Gastrocnemius medialis (tissue), 4 donors: ENCODE measurements at regions not wholly inside any gene's neighbourhood (a gene's known extent, or its start where the extent isn't known, plus 50 kb on each side); places are given as distances from the start of the nearest gene placed in this dataset.

Experiments
- ATAC-seq, 2 donors: fragments of 150-250 bp; one replicate each; pipeline ENCODE4 v1.9.1; 2016
- DNase-seq, 2 donors: peaks; one replicate each; pipeline ENCODE4 v3.0.0-alpha.2; 2019
- H3K27ac ChIP-seq, 4 donors: fragments of 200-600 bp; sonication (generic); 1 replicate in 1 of 4; 2 replicates in 3 of 4; pipeline ENCODE4 v1.5.1; 2016 to 2018; ENCODE audit warnings: mild to moderate bottlenecking in 2 of 4, moderate library complexity in 1 of 4
- H3K27me3 ChIP-seq, 3 donors: fragments of 200-600 bp; sonication (generic) in 2 of 3; 1 replicate in 1 of 3; 2 replicates in 2 of 3; pipeline versions ENCODE4 v1.5.1 to v1.6.0; 2016 to 2019; ENCODE audit warnings: mild to moderate bottlenecking in 1 of 3, moderate library complexity in 1 of 3
- H3K36me3 ChIP-seq, 2 donors: fragments of 200-600 bp; sonication (generic) in 1 of 2; one replicate each; pipeline ENCODE4 v1.5.1; 2017 to 2018
- H3K4me1 ChIP-seq, 2 donors: fragments of 200-600 bp; sonication (generic) in 1 of 2; one replicate each; pipeline ENCODE4 v1.5.1; 2016 to 2017; ENCODE audit warnings: mild to moderate bottlenecking in 2 of 2
- H3K4me3 ChIP-seq, 4 donors: fragments of 200-600 bp; sonication (generic) in 3 of 4; 1 replicate in 1 of 4; 2 replicates in 3 of 4; pipeline ENCODE4 v1.5.1; 2016 to 2019; ENCODE audit warnings: mild to moderate bottlenecking in 2 of 4
- H3K9me3 ChIP-seq, 3 donors: fragments of 200-600 bp; sonication (generic) in 2 of 3; 1 replicate in 1 of 3; 2 replicates in 2 of 3; pipeline ENCODE4 v1.5.1; 2016 to 2019
- CTCF ChIP-seq, 5 experiments: fragments of 450-650 bp in 3 of 5; fragments of 200-600 bp in 2 of 5; sonication (generic) in 2 of 5; IDR thresholded peaks in 4 of 5; conservative IDR thresholded peaks in 1 of 5; 1 replicate in 4 of 5; 2 replicates in 1 of 5; pipeline ENCODE4 v1.5.1; 2016 to 2019; ENCODE audit warnings: antibody characterized with exemption in 5 of 5, mild to moderate bottlenecking in 3 of 5, moderate library complexity in 3 of 5
- POLR2A ChIP-seq, 2 donors: fragments of 450-650 bp; IDR thresholded peaks; one replicate each; pipeline ENCODE4 v1.6.1; 2017; ENCODE audit warnings: antibody characterized with exemption in 2 of 2, mild to moderate bottlenecking in 2 of 2, moderate library complexity in 2 of 2
- in situ Hi-C, 4 donors: fragments of 200-750 bp; cut with MboI; loops; one replicate each; pipeline versions ENCODE4 v1.15.0 to v1.8.0; 2017; ENCODE audit warnings: low sequenced_read_pairs in 4 of 4
- intact Hi-C: fragments of 100-400 bp; cut with DNase I; formaldehyde crosslinking; loops from one replicate; pipeline ENCODE4 v1.15.1; 2023; ENCODE audit warnings: low total_unique reads

GRCh38 chr9:106502930-106503329 is 360.0 kb upstream of the ZNF462 start:
- no peak for DNase-seq
- no peak for ATAC-seq
- Histone ChIP-seq H3K4me1 (no peaks in the 10 kb centered on the region), H3K36me3 (no peaks in the 10 kb centered on the region), H3K9me3 (no peaks in the 10 kb centered on the region), H3K27ac (no peak overlapping the region), H3K27me3 (no peaks in the 10 kb centered on the region), H3K4me3 (no peak overlapping the region)
- in situ Hi-C loops (loop anchor here in 1 of 4 donors (25.0 kb wide), 1 partner anchor 109 kb away; no protein-coding TSS in a partner anchor), intact Hi-C loops (no loop called here)
- no peak for TF ChIP-seq POLR2A (IDR thresholded peaks at IDR 0.05)
- TF ChIP-seq CTCF (IDR thresholded peaks at IDR 0.05 in 4 of 5, conservative IDR thresholded peaks at IDR 0.05 in 1 of 5), result no peak

GRCh38 chr9:106503759-106504158 is 359.2 kb upstream of the ZNF462 start:
- TF ChIP-seq POLR2A (IDR thresholded peaks at IDR 0.05) (no peak), CTCF (IDR thresholded peaks at IDR 0.05 in 4 of 5, conservative IDR thresholded peaks at IDR 0.05 in 1 of 5) (no peak)
- Histone ChIP-seq H3K4me1 (no peaks in the 10 kb centered on the region), H3K9me3 (no peaks in the 10 kb centered on the region), H3K4me3 (no peak overlapping the region), H3K36me3 (no peaks in the 10 kb centered on the region), H3K27ac (no peak overlapping the region), H3K27me3 (no peaks in the 10 kb centered on the region)
- intact Hi-C loops (no loop called here), in situ Hi-C loops (loop anchor here in 1 of 4 donors (25.0 kb wide), 1 partner anchor 109 kb away; no protein-coding TSS in a partner anchor)
- no peak for ATAC-seq
- DNase-seq, result no peak

- Histone ChIP-seq H3K4me3 (no peak overlapping the region), H3K4me1 (no peaks in the 10 kb centered on the region), H3K27ac (no peak overlapping the region), H3K36me3 (no peaks in the 10 kb centered on the region), H3K27me3 (no peaks in the 10 kb centered on the region), H3K9me3 (no peaks in the 10 kb centered on the region)
- in situ Hi-C loops, result no loop called here
- DNase-seq (no peak), ATAC-seq (no peak)
- no peak for TF ChIP-seq POLR2A (IDR thresholded peaks at IDR 0.05)
- TF ChIP-seq CTCF (IDR thresholded peaks at IDR 0.05 in 4 of 5, conservative IDR thresholded peaks at IDR 0.05 in 1 of 5), result no peak
- intact Hi-C loops, result no loop called here
Observed at GRCh38 chr9:106526716-106527204, 336.2 kb upstream of the ZNF462 start.

GRCh38 chr9:106528158-106528557 is 334.8 kb upstream of the ZNF462 start:
- no peaks in the 10 kb centered on the region for H3K36me3 ChIP-seq
- H3K27ac ChIP-seq, result no peak overlapping the region
- DNase-seq, result no peak
- in situ Hi-C loops (no loop called here), intact Hi-C loops (no loop called here)
- H3K9me3 ChIP-seq, result no peaks in the 10 kb centered on the region
- ATAC-seq, result no peak
- H3K27me3 ChIP-seq, result no peaks in the 10 kb centered on the region
- TF ChIP-seq POLR2A (IDR thresholded peaks at IDR 0.05) (no peak), CTCF (IDR thresholded peaks at IDR 0.05 in 4 of 5, conservative IDR thresholded peaks at IDR 0.05 in 1 of 5) (no peak)
- H3K4me1 ChIP-seq, result no peaks in the 10 kb centered on the region
- H3K4me3 ChIP-seq, result no peak overlapping the region

- H3K4me1 ChIP-seq, result no peaks in the 10 kb centered on the region
- DNase-seq, result no peak
- no peaks in the 10 kb centered on the region for H3K9me3 ChIP-seq
- no peaks in the 10 kb centered on the region for H3K27me3 ChIP-seq
- in situ Hi-C loops, result no loop called here
- no peak overlapping the region for H3K4me3 ChIP-seq
- ATAC-seq, result no peak
- TF ChIP-seq POLR2A (IDR thresholded peaks at IDR 0.05) (no peak), CTCF (IDR thresholded peaks at IDR 0.05 in 4 of 5, conservative IDR thresholded peaks at IDR 0.05 in 1 of 5) (no peak)
- no peaks in the 10 kb centered on the region for H3K36me3 ChIP-seq
- intact Hi-C loops, result no loop called here
- no peak overlapping the region for H3K27ac ChIP-seq
Observed at GRCh38 chr9:106529616-106530015, 333.4 kb upstream of the ZNF462 start.
